Caco-2 (cell line): ENCODE measurements at regions not wholly inside any gene's neighbourhood (a gene's known extent, or its start where the extent isn't known, plus 50 kb on each side); places are given as distances from the start of the nearest gene placed in this dataset.

Experiments used
- BruUV-seq: library from RNA; stranded (reverse); fragments of 400-500 nt; replicated peaks from 2 replicates; lab custom pipeline; 2021; lab: Mats Ljungman, UMichigan
- CTCF ChIA-PET: fragments of 300-600 bp; sonication (Branson Sonifier 250); formaldehyde crosslinking; loops from one replicate; lab custom pipeline; 2022; ENCODE audit warnings: antibody characterized with exemption; lab: Charles Lee
- POLR2A ChIA-PET: fragments of 300-600 bp; sonication (Branson Sonifier 250); formaldehyde crosslinking; loops from one replicate; lab custom pipeline; 2022; ENCODE audit warnings: antibody characterized with exemption; lab: Charles Lee
- DNase-seq, 2 experiments: peaks; one replicate each; pipeline versions ENCODE4 v3.0.0 to v3.0.0-alpha.2; 2020 to 2022
- H3K27me3 ChIP-seq: replicated peaks from 2 replicates; pipeline ENCODE4 v1.6.0; 2011; ENCODE audit warnings: low read length; ENCODE audit not compliant: control insufficient read depth, insufficient read depth
- H3K36me3 ChIP-seq: 2 replicates; pipeline ENCODE4 v1.5.1; 2011; ENCODE audit warnings: low read length; ENCODE audit not compliant: control insufficient read depth, insufficient read depth
- H3K4me1 ChIP-seq: fragments of 250-450 bp; sonication (Bioruptor Pico); 2 replicates; pipeline ENCODE4 v1.5.1; 2020; ENCODE audit warnings: mild to moderate bottlenecking
- H3K4me3 ChIP-seq: 2 replicates; pipeline ENCODE4 v1.5.1; 2011; ENCODE audit warnings: low read depth, mild to moderate bottlenecking, control low read depth, low read length
- H3K9me3 ChIP-seq: fragments of 250-450 bp; sonication (Bioruptor Pico); 2 replicates; pipeline ENCODE4 v1.5.1; 2020; ENCODE audit warnings: mild to moderate bottlenecking, moderate library complexity
- H3K27ac Mint-ChIP-seq: one replicate; pipeline ENCODE4 v1.8.0; 2022; ENCODE audit warnings: mixed read lengths; ENCODE audit not compliant: unreplicated experiment
- H3K27me3 Mint-ChIP-seq: one replicate; pipeline ENCODE4 v1.8.0; 2022; ENCODE audit warnings: mixed read lengths; ENCODE audit not compliant: insufficient read depth, unreplicated experiment
- H3K36me3 Mint-ChIP-seq: one replicate; pipeline ENCODE4 v1.8.0; 2022; ENCODE audit warnings: mild to moderate bottlenecking, mixed read lengths; ENCODE audit not compliant: insufficient read depth, unreplicated experiment
- H3K4me1 Mint-ChIP-seq: one replicate; pipeline ENCODE4 v1.8.0; 2022; ENCODE audit warnings: low read depth, mixed read lengths; ENCODE audit not compliant: unreplicated experiment
- H3K4me3 Mint-ChIP-seq: one replicate; pipeline ENCODE4 v1.8.0; 2022; ENCODE audit warnings: mild to moderate bottlenecking, moderate library complexity, mixed read lengths; ENCODE audit not compliant: unreplicated experiment
- H3K9me3 Mint-ChIP-seq: one replicate; pipeline ENCODE4 v1.8.0; 2022; ENCODE audit warnings: mixed read lengths; ENCODE audit not compliant: unreplicated experiment
- CTCF ChIP-seq, 2 experiments: fragments of 200-600 bp in 1 of 2; IDR thresholded peaks; 1 replicate in 1 of 2; 2 replicates in 1 of 2; pipeline versions ENCODE4 v1.5.1 to v1.8.0; 2011 to 2022; ENCODE audit warnings: antibody characterized with exemption in 1 of 2, control low read depth in 1 of 2, inconsistent platforms in 1 of 2, low read depth in 1 of 2, low read length in 1 of 2, mild to moderate bottlenecking in 1 of 2, moderate library complexity in 1 of 2; ENCODE audit not compliant: insufficient read depth in 1 of 2, severe bottlenecking in 1 of 2, unreplicated experiment in 1 of 2
- intact Hi-C: fragments of 100-400 bp; cut with micrococcal nuclease; formaldehyde crosslinking; loops from one replicate; pipeline ENCODE4 v1.10.0; 2022; ENCODE audit not compliant: unreplicated experiment

DNA sequence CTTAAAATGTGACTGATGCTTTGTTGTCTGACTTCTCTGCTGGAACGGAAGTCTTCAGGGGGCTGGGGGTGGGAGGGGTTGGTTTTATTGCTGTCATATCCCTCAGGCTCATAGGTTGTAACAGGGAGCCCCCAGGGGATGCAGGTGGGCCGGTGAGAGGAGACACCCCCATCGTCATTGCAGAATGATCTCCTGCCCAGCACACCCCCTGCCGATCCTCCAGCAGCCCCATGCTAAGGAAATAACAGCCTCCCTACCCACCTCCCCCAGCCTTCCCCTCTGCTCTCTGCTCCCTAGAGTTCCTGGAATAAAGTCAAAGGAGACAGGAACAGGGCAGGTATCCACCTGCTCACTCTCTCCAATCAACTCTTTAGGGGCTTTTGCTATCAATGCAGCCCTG, 270.1 kb upstream of the TNRC6C start:
- H3K36me3 Mint-ChIP-seq: no peaks in the 10 kb centered on the region
- ChIA-PET CTCF (no interaction called here), POLR2A (no interaction called here)
- peaks cover 26% of the 10 kb centered on the region for H3K27me3 Mint-ChIP-seq
- intact Hi-C loops: no loop called here
- Histone ChIP-seq H3K27me3 (no peaks in the 10 kb centered on the region; the same call in 1 of the 2 replicates), H3K4me1 (no peaks in the 10 kb centered on the region), H3K36me3 (no peaks in the 10 kb centered on the region), H3K4me3 (no peak overlapping the region), H3K9me3 (no peaks in the 10 kb centered on the region)
- no peak overlapping the region for H3K4me3 Mint-ChIP-seq
- BruUV-seq: no TSS peak
- no peak overlapping the region for H3K27ac Mint-ChIP-seq
- no peak for DNase-seq
- H3K9me3 Mint-ChIP-seq: no peaks in the 10 kb centered on the region
- TF ChIP-seq CTCF (IDR thresholded peaks at IDR 0.05; ENCODE audit: insufficient read depth in 1 of 2, low read depth in 1 of 2, low read length in 1 of 2, severe bottlenecking in 1 of 2, unreplicated experiment in 1 of 2): no peak
- H3K4me1 Mint-ChIP-seq: no peaks in the 10 kb centered on the region

DNA sequence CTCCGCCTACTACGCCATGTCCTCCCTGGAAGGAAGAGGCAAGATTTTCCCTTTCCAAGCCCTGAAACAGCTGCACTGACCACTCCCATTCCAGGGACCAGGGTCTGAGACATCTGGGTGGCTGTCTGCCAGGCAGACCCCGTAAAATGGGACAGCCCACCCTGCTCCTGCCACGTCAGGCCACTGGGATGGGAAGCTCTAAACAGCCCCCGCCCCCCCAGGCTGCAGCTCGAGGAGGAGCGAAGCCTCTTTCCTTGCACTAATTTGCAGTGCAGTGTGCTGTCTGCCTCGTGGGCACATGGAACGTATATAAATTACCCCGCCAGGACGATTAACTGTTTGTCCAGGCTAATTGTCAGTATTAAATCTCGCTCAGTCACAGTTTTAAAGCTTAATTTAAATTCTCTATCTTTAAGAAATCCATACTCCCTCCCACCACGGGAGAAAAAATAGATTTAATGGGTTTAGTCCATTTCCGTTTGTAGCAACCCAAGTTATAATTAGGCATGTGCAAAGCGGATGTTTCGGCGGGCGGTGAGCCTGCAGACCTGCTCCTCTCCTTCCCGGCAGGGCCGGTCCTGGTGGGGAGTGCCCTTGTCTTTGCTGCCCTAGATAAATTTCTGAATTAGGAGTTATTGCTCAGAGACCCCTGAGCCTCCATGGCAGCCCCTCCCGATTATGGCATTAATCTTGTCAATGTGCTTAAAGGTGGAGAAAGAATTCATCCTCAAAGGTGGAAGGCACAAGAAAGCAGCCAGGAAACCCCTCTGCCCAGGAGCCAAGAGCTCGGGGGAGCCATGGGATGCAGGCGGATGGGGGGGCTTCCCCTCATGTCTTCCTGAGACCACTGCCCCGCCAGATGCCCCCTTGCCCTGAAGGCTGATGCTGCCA, 268.0 kb upstream of the TNRC6C start:
- Mint-ChIP-seq H3K27ac (no peak overlapping the region), H3K9me3 (no peaks in the 10 kb centered on the region), H3K36me3 (no peaks in the 10 kb centered on the region), H3K4me3 (no peak overlapping the region), H3K27me3 (peaks cover 29% of the 10 kb centered on the region), H3K4me1 (no peaks in the 10 kb centered on the region)
- ChIA-PET POLR2A (no interaction called here), CTCF (no interaction called here)
- no peaks in the 10 kb centered on the region; the same call in none of the 2 replicates for H3K27me3 ChIP-seq
- no peaks in the 10 kb centered on the region for H3K4me1 ChIP-seq
- intact Hi-C loops: no loop called here
- H3K36me3 ChIP-seq: no peaks in the 10 kb centered on the region
- H3K9me3 ChIP-seq: no peaks in the 10 kb centered on the region
- no peak overlapping the region for H3K4me3 ChIP-seq
- DNase-seq: no peak
- BruUV-seq: no TSS peak
- TF ChIP-seq CTCF (IDR thresholded peaks at IDR 0.05; ENCODE audit: insufficient read depth in 1 of 2, low read depth in 1 of 2, low read length in 1 of 2, severe bottlenecking in 1 of 2, unreplicated experiment in 1 of 2): no peak

DNA sequence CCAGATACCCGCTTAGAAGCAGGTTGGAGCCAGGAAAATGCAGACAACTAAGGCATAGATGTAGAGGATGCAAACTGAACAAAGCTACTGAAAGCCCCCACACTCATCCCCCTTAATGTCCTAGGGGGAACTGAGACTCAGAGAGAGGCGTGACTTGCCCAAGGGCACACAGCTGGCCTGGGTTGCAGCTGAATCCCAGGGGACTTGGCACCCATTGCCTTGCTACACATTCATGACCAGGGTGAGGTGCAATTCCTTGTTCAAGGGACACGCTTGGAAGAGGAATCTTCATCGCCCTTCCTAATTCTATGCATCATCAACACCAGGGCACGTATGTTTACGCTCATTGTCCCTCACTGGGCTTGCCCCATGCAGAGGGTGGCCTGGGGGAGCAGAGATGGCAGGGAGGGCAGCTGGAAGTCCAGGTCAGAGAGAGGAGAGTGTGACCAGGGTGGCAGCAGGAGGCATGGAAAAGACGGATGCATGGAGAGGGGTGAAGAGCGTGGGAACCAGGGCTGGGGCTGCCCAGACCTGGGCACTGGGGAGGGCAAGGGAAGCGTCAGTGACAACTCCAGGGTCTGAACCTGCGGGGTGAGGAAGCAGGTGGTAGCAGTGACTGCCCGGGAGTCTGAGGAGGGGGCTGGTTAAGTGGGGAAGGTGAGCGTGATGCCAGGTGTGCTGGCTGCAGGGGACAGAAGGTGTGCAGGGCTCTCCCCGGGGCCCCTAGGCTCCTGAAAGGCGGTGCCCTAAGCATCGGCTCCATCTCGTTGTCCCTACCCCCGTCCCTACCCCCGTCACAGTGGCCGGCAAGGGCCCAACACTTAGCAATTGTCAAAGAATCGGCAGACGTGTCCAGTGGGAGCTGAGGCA, 267.1 kb upstream of the TNRC6C start:
- TF ChIP-seq CTCF (IDR thresholded peaks at IDR 0.05; ENCODE audit: insufficient read depth in 1 of 2, low read depth in 1 of 2, low read length in 1 of 2, severe bottlenecking in 1 of 2, unreplicated experiment in 1 of 2): no peak
- Mint-ChIP-seq H3K36me3 (no peaks in the 10 kb centered on the region), H3K9me3 (no peaks in the 10 kb centered on the region), H3K4me1 (no peaks in the 10 kb centered on the region), H3K27me3 (peaks cover 30% of the 10 kb centered on the region), H3K27ac (no peak overlapping the region), H3K4me3 (no peak overlapping the region)
- POLR2A ChIA-PET: no interaction called here
- DNase-seq: no peak
- CTCF ChIA-PET: no interaction called here
- intact Hi-C loops: no loop called here
- H3K27me3 ChIP-seq: no peaks in the 10 kb centered on the region; the same call in none of the 2 replicates
- no peak overlapping the region for H3K4me3 ChIP-seq
- no peaks in the 10 kb centered on the region for H3K9me3 ChIP-seq
- H3K4me1 ChIP-seq: no peaks in the 10 kb centered on the region
- BruUV-seq: no TSS peak
- no peaks in the 10 kb centered on the region for H3K36me3 ChIP-seq
